DND-41 (cell line): ENCODE measurements at regions not wholly inside any gene's neighbourhood (a gene's known extent, or its start where the extent isn't known, plus 50 kb on each side); places are given as distances from the start of the nearest gene placed in this dataset.

ENCODE experiments used
- ATAC-seq: fragments of 200-7000 bp; cut with Tn5 transposase; 3 replicates; pipeline ENCODE4 v1.9.1; 2021; ENCODE audit warnings: low read depth; ENCODE audit not compliant: insufficient read depth
- DNase-seq: peaks from one replicate; pipeline ENCODE4 v3.0.0-alpha.2; 2020
- H2AFZ ChIP-seq: 2 replicates; pipeline ENCODE4 v1.6.0; 2012; ENCODE audit warnings: low read depth, low read length
- H3K27ac ChIP-seq: 2 replicates; pipeline ENCODE4 v1.5.1; 2012; ENCODE audit warnings: low read length, inconsistent platforms
- H3K27me3 ChIP-seq: fragments of 200-600 bp; sonication (generic); 2 replicates; pipeline ENCODE4 v1.6.0; 2012; ENCODE audit warnings: low read length, mild to moderate bottlenecking, inconsistent platforms; ENCODE audit not compliant: insufficient read depth, poor library complexity
- H3K36me3 ChIP-seq: 2 replicates; pipeline ENCODE4 v1.5.1; 2012; ENCODE audit warnings: low read length, inconsistent platforms; ENCODE audit not compliant: insufficient read depth
- H3K4me1 ChIP-seq: 2 replicates; pipeline ENCODE4 v1.5.1; 2012; ENCODE audit warnings: mild to moderate bottlenecking, low read length; ENCODE audit not compliant: insufficient read depth
- H3K4me2 ChIP-seq: 2 replicates; pipeline ENCODE4 v1.6.0; 2012; ENCODE audit warnings: mild to moderate bottlenecking, moderate library complexity, low read length, inconsistent platforms; ENCODE audit not compliant: insufficient read depth
- H3K4me3 ChIP-seq, 2 experiments: fragments of 200-600 bp in 1 of 2; shearing (Covaris generic) in 1 of 2; 2 replicates each; pipeline ENCODE4 v1.5.1; 2012 to 2016; ENCODE audit warnings: inconsistent platforms in 2 of 2, low read length in 2 of 2, mild to moderate bottlenecking in 2 of 2, low read depth in 1 of 2, moderate library complexity in 1 of 2
- H3K79me2 ChIP-seq: 2 replicates; pipeline ENCODE4 v1.6.0; 2012; ENCODE audit warnings: low read length, inconsistent platforms; ENCODE audit not compliant: insufficient read depth
- H3K9ac ChIP-seq: 2 replicates; pipeline ENCODE4 v1.6.0; 2012; ENCODE audit warnings: low read depth, mild to moderate bottlenecking, inconsistent platforms, low read length, moderate library complexity
- H3K9me3 ChIP-seq: 2 replicates; pipeline ENCODE4 v1.5.1; 2012; ENCODE audit warnings: low read length, moderate library complexity, mild to moderate bottlenecking, inconsistent platforms; ENCODE audit not compliant: insufficient read depth, severe bottlenecking
- H4K20me1 ChIP-seq: 2 replicates; pipeline ENCODE4 v1.6.0; 2012; ENCODE audit warnings: low read length; ENCODE audit not compliant: insufficient read depth
- CTCF ChIP-seq: IDR thresholded peaks from 2 replicates; pipeline ENCODE4 v1.5.1; 2012; ENCODE audit warnings: borderline replicate concordance, low read length, moderate library complexity, mild to moderate bottlenecking; ENCODE audit not compliant: poor library complexity, severe bottlenecking; ENCODE audit errors: extremely low read depth
- EZH2 ChIP-seq: IDR thresholded peaks from 3 replicates; pipeline ENCODE4 v1.6.1; 2012; ENCODE audit warnings: borderline replicate concordance, low read depth, mild to moderate bottlenecking, moderate library complexity, low read length, inconsistent platforms; ENCODE audit not compliant: severe bottlenecking

- no peak overlapping the region for H2AFZ ChIP-seq
- no peaks in the 10 kb centered on the region for H3K79me2 ChIP-seq
- H3K4me1 ChIP-seq: no peaks in the 10 kb centered on the region
- H3K36me3 ChIP-seq: no peaks in the 10 kb centered on the region
- no peak overlapping the region for H3K9ac ChIP-seq
- no peak overlapping the region for H3K4me3 ChIP-seq
- no peak overlapping the region for H3K27ac ChIP-seq
- no peaks in the 10 kb centered on the region for H3K27me3 ChIP-seq
- no peaks in the 10 kb centered on the region for H4K20me1 ChIP-seq
- H3K4me2 ChIP-seq: no peak overlapping the region
- peaks cover 3% of the 10 kb centered on the region for H3K9me3 ChIP-seq
- TF ChIP-seq CTCF (no peak), EZH2 (no peak)
- no peak for DNase-seq
- no peak for ATAC-seq
Observed at GRCh38 chr5:143462431-143462830, 58.9 kb upstream of the NR3C1 start.

- H3K4me3 ChIP-seq: no peak overlapping the region
- H3K9me3 ChIP-seq: peaks cover 3% of the 10 kb centered on the region
- H3K4me1 ChIP-seq: no peaks in the 10 kb centered on the region
- ATAC-seq (no peak), DNase-seq (no peak)
- TF ChIP-seq EZH2: no peak
- no peak for TF ChIP-seq CTCF
- no peaks in the 10 kb centered on the region for H3K79me2 ChIP-seq
- H4K20me1 ChIP-seq: no peaks in the 10 kb centered on the region
- H3K36me3 ChIP-seq: no peaks in the 10 kb centered on the region
- H3K9ac ChIP-seq: no peak overlapping the region
- no peak overlapping the region for H3K27ac ChIP-seq
- H2AFZ ChIP-seq: no peak overlapping the region
- H3K27me3 ChIP-seq: no peaks in the 10 kb centered on the region
- H3K4me2 ChIP-seq: no peak overlapping the region
Observed at GRCh38 chr5:143459433-143459832, 55.9 kb upstream of the NR3C1 start.

- Histone ChIP-seq H3K4me2 (no peak overlapping the region), H3K4me3 (no peak overlapping the region), H3K9ac (no peak overlapping the region), H3K4me1 (no peaks in the 10 kb centered on the region), H2AFZ (no peak overlapping the region), H3K36me3 (no peaks in the 10 kb centered on the region), H3K27me3 (no peaks in the 10 kb centered on the region), H3K9me3 (no peaks in the 10 kb centered on the region), H3K27ac (no peak overlapping the region), H4K20me1 (no peaks in the 10 kb centered on the region), H3K79me2 (no peaks in the 10 kb centered on the region)
- no peak for DNase-seq
- TF ChIP-seq CTCF: no peak
- no peak for TF ChIP-seq EZH2
- no peak for ATAC-seq
Observed at GRCh38 chr5:143456952-143457547, 53.6 kb upstream of the NR3C1 start.

- DNase-seq (no peak), ATAC-seq (no peak)
- TF ChIP-seq EZH2 (no peak), CTCF (no peak)
- Histone ChIP-seq H3K79me2 (no peaks in the 10 kb centered on the region), H3K9me3 (no peaks in the 10 kb centered on the region), H3K4me2 (no peak overlapping the region), H3K27me3 (no peaks in the 10 kb centered on the region), H3K4me3 (no peak overlapping the region), H2AFZ (no peak overlapping the region), H4K20me1 (no peaks in the 10 kb centered on the region), H3K9ac (no peak overlapping the region), H3K4me1 (no peaks in the 10 kb centered on the region), H3K27ac (no peak overlapping the region), H3K36me3 (no peaks in the 10 kb centered on the region)
Observed at GRCh38 chr5:143454936-143455516, 51.5 kb upstream of the NR3C1 start.
